ENCODE measurements at regions not wholly inside any gene's neighbourhood (a gene's known extent, or its start where the extent isn't known, plus 50 kb on each side); places are given as distances from the start of the nearest gene placed in this dataset.

- DNase-seq (ENCODE audit: low read depth): no peak
- TF ChIP-seq, protein P1, sequence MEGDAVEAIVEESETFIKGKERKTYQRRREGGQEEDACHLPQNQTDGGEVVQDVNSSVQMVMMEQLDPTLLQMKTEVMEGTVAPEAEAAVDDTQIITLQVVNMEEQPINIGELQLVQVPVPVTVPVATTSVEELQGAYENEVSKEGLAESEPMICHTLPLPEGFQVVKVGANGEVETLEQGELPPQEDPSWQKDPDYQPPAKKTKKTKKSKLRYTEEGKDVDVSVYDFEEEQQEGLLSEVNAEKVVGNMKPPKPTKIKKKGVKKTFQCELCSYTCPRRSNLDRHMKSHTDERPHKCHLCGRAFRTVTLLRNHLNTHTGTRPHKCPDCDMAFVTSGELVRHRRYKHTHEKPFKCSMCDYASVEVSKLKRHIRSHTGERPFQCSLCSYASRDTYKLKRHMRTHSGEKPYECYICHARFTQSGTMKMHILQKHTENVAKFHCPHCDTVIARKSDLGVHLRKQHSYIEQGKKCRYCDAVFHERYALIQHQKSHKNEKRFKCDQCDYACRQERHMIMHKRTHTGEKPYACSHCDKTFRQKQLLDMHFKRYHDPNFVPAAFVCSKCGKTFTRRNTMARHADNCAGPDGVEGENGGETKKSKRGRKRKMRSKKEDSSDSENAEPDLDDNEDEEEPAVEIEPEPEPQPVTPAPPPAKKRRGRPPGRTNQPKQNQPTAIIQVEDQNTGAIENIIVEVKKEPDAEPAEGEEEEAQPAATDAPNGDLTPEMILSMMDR (conservative IDR thresholded peaks at IDR 0.05; ENCODE audit: control insufficient read depth, insufficient read depth, low read depth, low read length): no peak
- H3K4me3 ChIP-seq (ENCODE audit: control insufficient read depth, low read depth, low read length): no peak overlapping the region
Observed at GRCh38 chr2:37469126-37469525, 124.7 kb downstream of the QPCT start.

DNA sequence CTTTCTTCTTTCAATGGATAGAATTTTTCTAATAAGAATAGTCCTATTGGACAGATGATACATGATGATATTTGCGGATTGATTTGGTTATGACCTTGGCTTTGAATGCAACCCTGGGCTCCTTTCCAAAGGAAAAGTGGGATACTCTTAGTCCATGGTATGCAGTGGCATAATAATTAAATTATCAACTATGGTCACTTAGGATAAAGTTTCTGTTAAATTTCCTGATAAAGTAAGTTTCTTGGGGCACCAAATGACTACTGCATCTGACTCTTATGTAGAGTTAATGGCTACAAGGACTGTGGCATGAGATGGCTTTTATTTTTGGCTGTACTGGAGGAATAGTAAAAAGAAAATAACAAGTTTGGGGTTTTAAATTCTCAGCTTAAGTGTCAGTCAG lies 126.7 kb downstream of the QPCT start:
- H3K4me3 ChIP-seq (ENCODE audit: control insufficient read depth, low read depth, low read length): no peak overlapping the region
- TF ChIP-seq, protein P1 (conservative IDR thresholded peaks at IDR 0.05; ENCODE audit: control insufficient read depth, insufficient read depth, low read depth, low read length): no peak

GRCh38 chr2:37471994-37472393 lies 127.6 kb downstream of the QPCT start:
- peak; percentile 89 for DNase-seq (ENCODE audit: low read depth)
- H3K4me3 ChIP-seq (ENCODE audit: control insufficient read depth, low read depth, low read length): no peak overlapping the region
- TF ChIP-seq, protein P1 (conservative IDR thresholded peaks at IDR 0.05; ENCODE audit: control insufficient read depth, insufficient read depth, low read depth, low read length): no peak

More for the DNA sequence above, 126.7 kb downstream of the QPCT start:
- no peak for DNase-seq (ENCODE audit: low read depth)

DNA sequence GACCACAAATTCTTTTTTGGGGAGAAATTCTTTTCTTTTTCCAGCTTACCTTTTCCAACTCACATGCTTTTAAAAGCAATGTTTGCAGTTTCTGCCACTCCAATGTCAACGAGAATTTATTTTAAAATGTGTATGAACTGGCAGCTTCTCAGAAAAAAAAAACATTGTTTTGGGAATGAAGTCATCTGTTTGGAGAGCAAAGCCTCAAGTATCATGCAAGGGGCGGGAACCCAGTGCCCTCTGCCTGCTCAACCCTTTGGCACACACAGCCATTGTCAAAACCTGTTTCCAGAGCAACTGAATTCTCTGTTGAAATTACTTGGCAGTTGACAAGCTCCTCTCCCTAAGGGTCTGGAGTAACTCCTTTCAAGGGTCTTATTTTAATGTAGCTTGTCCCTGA lies 128.5 kb downstream of the QPCT start:
- TF ChIP-seq, protein P1 (conservative IDR thresholded peaks at IDR 0.05; ENCODE audit: control insufficient read depth, insufficient read depth, low read depth, low read length): no peak
- DNase-seq (ENCODE audit: low read depth): peak; percentile 76
- H3K4me3 ChIP-seq (ENCODE audit: control insufficient read depth, low read depth, low read length): no peak overlapping the region

- DNase-seq (ENCODE audit: low read depth): no peak
- TF ChIP-seq, protein P1 (conservative IDR thresholded peaks at IDR 0.05; ENCODE audit: control insufficient read depth, insufficient read depth, low read depth, low read length): no peak
- no peak overlapping the region for H3K4me3 ChIP-seq (ENCODE audit: control insufficient read depth, low read depth, low read length)
Observed at GRCh38 chr2:37476411-37476810, 132.0 kb downstream of the QPCT start.

DNA sequence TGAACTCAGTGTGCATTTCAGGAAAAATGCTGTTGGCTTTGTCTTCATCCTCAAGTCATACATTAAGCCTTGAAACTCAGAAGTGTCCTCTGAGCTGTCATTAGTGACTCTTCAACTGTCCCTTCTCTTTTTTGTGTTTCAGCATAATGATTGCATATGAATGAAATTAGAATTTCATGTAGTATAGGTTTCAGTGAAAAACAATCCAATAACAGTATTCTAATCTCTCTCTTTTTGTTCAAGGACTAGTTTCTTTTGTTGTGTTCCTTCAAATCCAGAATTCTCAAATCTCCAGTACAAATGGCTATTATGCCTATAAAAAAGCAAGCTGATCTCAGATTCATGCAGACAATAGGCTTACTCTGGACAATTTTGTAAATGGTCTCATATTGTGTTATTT lies 133.5 kb downstream of the QPCT start:
- TF ChIP-seq, protein P1 (conservative IDR thresholded peaks at IDR 0.05; ENCODE audit: control insufficient read depth, insufficient read depth, low read depth, low read length): no peak
- no peak overlapping the region for H3K4me3 ChIP-seq (ENCODE audit: control insufficient read depth, low read depth, low read length)
- no peak for DNase-seq (ENCODE audit: low read depth)

DNA sequence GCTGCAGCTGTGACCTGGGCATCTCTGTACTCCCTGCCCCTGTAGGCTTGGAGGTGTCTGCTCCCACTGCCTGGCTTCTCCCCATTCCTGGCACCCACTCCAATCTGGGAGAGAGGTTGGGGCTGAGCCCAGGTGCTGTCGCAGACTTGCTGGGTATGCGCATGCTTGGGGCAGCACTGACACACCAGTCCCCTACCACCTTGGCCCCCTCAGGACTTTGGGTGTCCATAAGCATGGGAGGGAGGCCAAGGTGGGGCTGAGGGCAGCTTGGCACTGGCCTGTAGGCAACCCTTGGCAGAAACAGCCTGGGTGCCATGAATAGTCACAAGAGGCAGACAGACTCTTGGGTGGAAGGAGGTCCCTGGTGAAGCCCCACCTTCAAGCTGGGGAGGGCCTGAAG lies 136.8 kb downstream of the QPCT start:
- TF ChIP-seq, protein P1 (conservative IDR thresholded peaks at IDR 0.05; ENCODE audit: control insufficient read depth, insufficient read depth, low read depth, low read length): no peak
- no peak overlapping the region for H3K4me3 ChIP-seq (ENCODE audit: control insufficient read depth, low read depth, low read length)
- no peak for DNase-seq (ENCODE audit: low read depth)

Measured in fibroblast of mammary gland (primary cell).